Smooth muscle cell (in vitro differentiated cells): ENCODE measurements at regions not wholly inside any gene's neighbourhood (a gene's known extent, or its start where the extent isn't known, plus 50 kb on each side); places are given as distances from the start of the nearest gene placed in this dataset.

Source experiments
- DNase-seq: peaks from one replicate; lab custom pipeline; 2025; ENCODE audit not compliant: unreplicated experiment; lab: John Stamatoyannopoulos, UW
- H2AFZ ChIP-seq: fragments of 200-600 bp; sonication (generic); 2 replicates; pipeline ENCODE4 v1.6.0; 2016; ENCODE audit warnings: antibody characterized with exemption, low read depth, mild to moderate bottlenecking
- H3F3A ChIP-seq: fragments of 200-600 bp; sonication (generic); 2 replicates; pipeline ENCODE4 v1.6.0; 2017; ENCODE audit warnings: antibody characterized with exemption, low read depth
- H3K27ac ChIP-seq: fragments of 200-600 bp; sonication (generic); 2 replicates; pipeline ENCODE4 v1.5.1; 2016; ENCODE audit warnings: low read depth, mild to moderate bottlenecking
- H3K27me3 ChIP-seq: fragments of 200-600 bp; sonication (generic); 2 replicates; pipeline ENCODE4 v1.6.1; 2016; ENCODE audit warnings: low read depth, mild to moderate bottlenecking
- H3K36me3 ChIP-seq: fragments of 200-600 bp; sonication (generic); 2 replicates; pipeline ENCODE4 v1.5.1; 2016; ENCODE audit warnings: low read depth
- H3K4me1 ChIP-seq: fragments of 200-600 bp; sonication (generic); 2 replicates; pipeline ENCODE4 v1.5.1; 2016; ENCODE audit warnings: low read depth
- H3K4me2 ChIP-seq: fragments of 200-600 bp; sonication (generic); 2 replicates; pipeline ENCODE4 v1.6.0; 2016; ENCODE audit warnings: mild to moderate bottlenecking
- H3K4me3 ChIP-seq: fragments of 200-600 bp; sonication (generic); 2 replicates; pipeline ENCODE4 v1.5.1; 2016; ENCODE audit warnings: mild to moderate bottlenecking
- H3K79me2 ChIP-seq: fragments of 200-600 bp; sonication (generic); 2 replicates; pipeline ENCODE4 v1.6.0; 2016; ENCODE audit warnings: low read depth, mild to moderate bottlenecking
- H3K9ac ChIP-seq: fragments of 200-600 bp; sonication (generic); 2 replicates; pipeline ENCODE4 v1.6.0; 2016; ENCODE audit warnings: low read depth
- H3K9me3 ChIP-seq: fragments of 200-600 bp; sonication (generic); replicated peaks from 2 replicates; pipeline ENCODE4 v1.5.1; 2016; ENCODE audit warnings: low read depth
- H4K20me1 ChIP-seq: fragments of 200-600 bp; sonication (generic); 2 replicates; pipeline ENCODE4 v1.6.0; 2016; ENCODE audit warnings: low read depth
- CTCF ChIP-seq: fragments of 200-600 bp; sonication (generic); IDR thresholded peaks from 2 replicates; pipeline ENCODE4 v1.5.1; 2017; ENCODE audit warnings: borderline replicate concordance, mild to moderate bottlenecking, antibody characterized with exemption; ENCODE audit not compliant: insufficient read depth, poor library complexity, severe bottlenecking
- WGBS: methylation state at CpG from one replicate; pipeline ENCODE4 v1.1.7; 2016; ENCODE audit warnings: low lambda C conversion rate; 5-methylcytosine and 5-hydroxymethylcytosine counted together

GRCh38 chr11:115921540-115921939, 417.3 kb upstream of the CADM1 start:
- no peaks in the 10 kb centered on the region for H4K20me1 ChIP-seq
- H2AFZ ChIP-seq, result no peak overlapping the region
- no peak for DNase-seq
- no peaks in the 10 kb centered on the region for H3K9me3 ChIP-seq
- peaks cover 11% of the 10 kb centered on the region for H3K4me1 ChIP-seq
- no peak overlapping the region for H3K27ac ChIP-seq
- no peak for TF ChIP-seq CTCF
- WGBS, result 92% methylated on average over 3 of the region's 3 CpGs
- no peaks in the 10 kb centered on the region for H3K79me2 ChIP-seq
- H3F3A ChIP-seq, result no peaks in the 10 kb centered on the region
- no peaks in the 10 kb centered on the region for H3K27me3 ChIP-seq
- H3K36me3 ChIP-seq, result no peaks in the 10 kb centered on the region
- H3K4me2 ChIP-seq, result no peak overlapping the region
- H3K9ac ChIP-seq, result no peak overlapping the region
- no peak overlapping the region for H3K4me3 ChIP-seq

- no peak overlapping the region for H3K4me3 ChIP-seq
- no peak overlapping the region for H3K4me2 ChIP-seq
- H2AFZ ChIP-seq, result no peak overlapping the region
- no peaks in the 10 kb centered on the region for H3K79me2 ChIP-seq
- H3K9ac ChIP-seq, result no peak overlapping the region
- no peaks in the 10 kb centered on the region for H4K20me1 ChIP-seq
- no peaks in the 10 kb centered on the region for H3K9me3 ChIP-seq
- H3K27ac ChIP-seq, result no peak overlapping the region
- no peak for TF ChIP-seq CTCF
- no peak for DNase-seq
- peaks cover 11% of the 10 kb centered on the region for H3K4me1 ChIP-seq
- WGBS, result 90% methylated on average over 6 of the region's 6 CpGs
- no peaks in the 10 kb centered on the region for H3K36me3 ChIP-seq
- H3F3A ChIP-seq, result no peaks in the 10 kb centered on the region
- no peaks in the 10 kb centered on the region for H3K27me3 ChIP-seq
These were observed 416.7 kb upstream of the CADM1 start for GRCh38 chr11:115920841-115921480.

GRCh38 chr11:115920092-115920461, 415.9 kb upstream of the CADM1 start:
- H3K27me3 ChIP-seq, result peaks cover 1% of the 10 kb centered on the region
- H3K4me3 ChIP-seq, result no peak overlapping the region
- no peak overlapping the region for H2AFZ ChIP-seq
- TF ChIP-seq CTCF, result no peak
- H3K9ac ChIP-seq, result no peak overlapping the region
- peak overlapping the region; percentile 55 for H3K4me2 ChIP-seq
- WGBS, result 33% methylated on average over 1 of the region's 1 CpG
- H3K36me3 ChIP-seq, result no peaks in the 10 kb centered on the region
- no peaks in the 10 kb centered on the region for H4K20me1 ChIP-seq
- peaks cover 11% of the 10 kb centered on the region for H3K4me1 ChIP-seq
- no peaks in the 10 kb centered on the region for H3K9me3 ChIP-seq
- no peaks in the 10 kb centered on the region for H3F3A ChIP-seq
- no peak for DNase-seq
- H3K79me2 ChIP-seq, result no peaks in the 10 kb centered on the region
- H3K27ac ChIP-seq, result no peak overlapping the region
